Hepatocyte (in vitro differentiated cells): ENCODE measurements at regions not wholly inside any gene's neighbourhood (a gene's known extent, or its start where the extent isn't known, plus 50 kb on each side); places are given as distances from the start of the nearest gene placed in this dataset.

Experiments used
- EZH2 ChIP-seq: fragments of 200-600 bp; sonication (generic); IDR thresholded peaks from 2 replicates; pipeline ENCODE4 v1.6.1; 2016; ENCODE audit warnings: antibody characterized with exemption, mild to moderate bottlenecking, borderline replicate concordance
- TF ChIP-seq, protein P1 (sequence below): fragments of 200-600 bp; sonication (generic); IDR thresholded peaks from 2 replicates; pipeline ENCODE4 v1.5.1; 2016; ENCODE audit warnings: antibody characterized with exemption, mild to moderate bottlenecking; ENCODE audit not compliant: poor library complexity

DNA sequence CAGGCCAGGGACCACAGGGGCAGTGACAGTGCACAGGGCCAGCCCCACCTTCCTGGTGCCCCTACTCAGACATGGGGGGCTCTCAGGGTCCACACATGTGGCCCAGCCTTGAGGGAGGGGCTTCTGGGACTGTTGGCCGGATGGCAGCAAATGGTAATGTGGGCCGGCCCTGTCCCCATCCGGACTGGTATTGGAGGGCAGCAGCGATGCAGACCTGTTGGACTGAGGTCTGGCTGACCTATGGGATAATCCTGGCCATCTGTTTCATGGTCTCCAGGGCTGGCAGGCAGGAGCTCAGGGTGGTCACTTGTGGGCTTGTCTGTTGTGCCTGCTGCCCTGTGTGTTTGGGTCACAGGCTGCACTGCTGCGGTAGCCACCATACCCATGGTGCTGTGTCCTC, 387.5 kb downstream of the TMEM121 start:
- TF ChIP-seq, protein P1, sequence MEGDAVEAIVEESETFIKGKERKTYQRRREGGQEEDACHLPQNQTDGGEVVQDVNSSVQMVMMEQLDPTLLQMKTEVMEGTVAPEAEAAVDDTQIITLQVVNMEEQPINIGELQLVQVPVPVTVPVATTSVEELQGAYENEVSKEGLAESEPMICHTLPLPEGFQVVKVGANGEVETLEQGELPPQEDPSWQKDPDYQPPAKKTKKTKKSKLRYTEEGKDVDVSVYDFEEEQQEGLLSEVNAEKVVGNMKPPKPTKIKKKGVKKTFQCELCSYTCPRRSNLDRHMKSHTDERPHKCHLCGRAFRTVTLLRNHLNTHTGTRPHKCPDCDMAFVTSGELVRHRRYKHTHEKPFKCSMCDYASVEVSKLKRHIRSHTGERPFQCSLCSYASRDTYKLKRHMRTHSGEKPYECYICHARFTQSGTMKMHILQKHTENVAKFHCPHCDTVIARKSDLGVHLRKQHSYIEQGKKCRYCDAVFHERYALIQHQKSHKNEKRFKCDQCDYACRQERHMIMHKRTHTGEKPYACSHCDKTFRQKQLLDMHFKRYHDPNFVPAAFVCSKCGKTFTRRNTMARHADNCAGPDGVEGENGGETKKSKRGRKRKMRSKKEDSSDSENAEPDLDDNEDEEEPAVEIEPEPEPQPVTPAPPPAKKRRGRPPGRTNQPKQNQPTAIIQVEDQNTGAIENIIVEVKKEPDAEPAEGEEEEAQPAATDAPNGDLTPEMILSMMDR: no peak
- TF ChIP-seq EZH2: no peak
